ENCODE measurements at regions not wholly inside any gene's neighbourhood (a gene's known extent, or its start where the extent isn't known, plus 50 kb on each side); places are given as distances from the start of the nearest gene placed in this dataset.

GRCh38 chr2:55973673-55974072 is 50.1 kb upstream of the EFEMP1 start:
- TF ChIP-seq EP300 (IDR thresholded peaks at IDR 0.05; ENCODE audit: borderline replicate concordance) (no peak), ZBTB7A (IDR thresholded peaks at IDR 0.05; ENCODE audit: low read depth) (no peak), MAX (IDR thresholded peaks at IDR 0.05) (no peak), CEBPB (IDR thresholded peaks at IDR 0.05) (no peak), USF1 (IDR thresholded peaks at IDR 0.05) (no peak), TCF12 (IDR thresholded peaks at IDR 0.05; ENCODE audit: low read depth) (no peak), TEAD4 (IDR thresholded peaks at IDR 0.05) (no peak), EGR1 (IDR thresholded peaks at IDR 0.05) (no peak), TAF1 (IDR thresholded peaks at IDR 0.05; ENCODE audit: low read depth) (no peak), RAD21 (IDR thresholded peaks at IDR 0.05; ENCODE audit: low read depth) (no peak), NFIC (IDR thresholded peaks at IDR 0.05) (no peak), YY1 (IDR thresholded peaks at IDR 0.05; ENCODE audit: low read depth) (no peak)

GRCh38 chr2:55976681-55977080 is 53.1 kb upstream of the EFEMP1 start:
- no peak for TF ChIP-seq FOXM1 (IDR thresholded peaks at IDR 0.05; ENCODE audit: borderline replicate concordance, low read depth)
- no peak for TF ChIP-seq NFIC (IDR thresholded peaks at IDR 0.05)

GRCh38 chr2:55985406-55985805 is 61.8 kb upstream of the EFEMP1 start:
- TF ChIP-seq RAD21 (IDR thresholded peaks at IDR 0.05; ENCODE audit: low read depth), result no peak
- no peak for TF ChIP-seq MAX (IDR thresholded peaks at IDR 0.05)
- TF ChIP-seq TCF12 (IDR thresholded peaks at IDR 0.05; ENCODE audit: low read depth), result no peak
- no peak for TF ChIP-seq EP300 (IDR thresholded peaks at IDR 0.05; ENCODE audit: borderline replicate concordance)
- TF ChIP-seq CEBPB (IDR thresholded peaks at IDR 0.05), result no peak
- TF ChIP-seq ZBTB7A (IDR thresholded peaks at IDR 0.05; ENCODE audit: low read depth), result no peak
- no peak for TF ChIP-seq YY1 (IDR thresholded peaks at IDR 0.05; ENCODE audit: low read depth)
- no peak for TF ChIP-seq EGR1 (IDR thresholded peaks at IDR 0.05)
- no peak for TF ChIP-seq TAF1 (IDR thresholded peaks at IDR 0.05; ENCODE audit: low read depth)
- TF ChIP-seq TEAD4 (IDR thresholded peaks at IDR 0.05), result no peak
- no peak for TF ChIP-seq CREB1 (IDR thresholded peaks at IDR 0.05; ENCODE audit: low read depth)
- no peak for TF ChIP-seq USF1 (IDR thresholded peaks at IDR 0.05)
- TF ChIP-seq NFIC (IDR thresholded peaks at IDR 0.05), result no peak
- no peak for TF ChIP-seq FOXM1 (IDR thresholded peaks at IDR 0.05; ENCODE audit: borderline replicate concordance, low read depth)
- TF ChIP-seq REST (IDR thresholded peaks at IDR 0.05; ENCODE audit: low read depth), result no peak

GRCh38 chr2:55986001-55986400 is 62.4 kb upstream of the EFEMP1 start:
- no peak for TF ChIP-seq RAD21 (IDR thresholded peaks at IDR 0.05; ENCODE audit: low read depth)
- TF ChIP-seq MAX (IDR thresholded peaks at IDR 0.05), result no peak
- no peak for TF ChIP-seq TAF1 (IDR thresholded peaks at IDR 0.05; ENCODE audit: low read depth)
- no peak for TF ChIP-seq TEAD4 (IDR thresholded peaks at IDR 0.05)
- no peak for TF ChIP-seq NFIC (IDR thresholded peaks at IDR 0.05)
- TF ChIP-seq CREB1 (IDR thresholded peaks at IDR 0.05; ENCODE audit: low read depth), result no peak
- no peak for TF ChIP-seq EP300 (IDR thresholded peaks at IDR 0.05; ENCODE audit: borderline replicate concordance)
- no peak for TF ChIP-seq EGR1 (IDR thresholded peaks at IDR 0.05)
- no peak for TF ChIP-seq ZBTB7A (IDR thresholded peaks at IDR 0.05; ENCODE audit: low read depth)
- no peak for TF ChIP-seq FOXM1 (IDR thresholded peaks at IDR 0.05; ENCODE audit: borderline replicate concordance, low read depth)
- TF ChIP-seq TCF12 (IDR thresholded peaks at IDR 0.05; ENCODE audit: low read depth), result no peak
- no peak for TF ChIP-seq CEBPB (IDR thresholded peaks at IDR 0.05)
- TF ChIP-seq REST (IDR thresholded peaks at IDR 0.05; ENCODE audit: low read depth), result no peak
- no peak for TF ChIP-seq USF1 (IDR thresholded peaks at IDR 0.05)
- TF ChIP-seq YY1 (IDR thresholded peaks at IDR 0.05; ENCODE audit: low read depth), result no peak

GRCh38 chr2:55986700-55987440 is 63.3 kb upstream of the EFEMP1 start:
- no peak for TF ChIP-seq MAX (IDR thresholded peaks at IDR 0.05)
- no peak for TF ChIP-seq EP300 (IDR thresholded peaks at IDR 0.05; ENCODE audit: borderline replicate concordance)
- TF ChIP-seq USF1 (IDR thresholded peaks at IDR 0.05), result no peak
- TF ChIP-seq TAF1 (IDR thresholded peaks at IDR 0.05; ENCODE audit: low read depth), result no peak
- TF ChIP-seq EGR1 (IDR thresholded peaks at IDR 0.05), result no peak
- TF ChIP-seq ZBTB7A (IDR thresholded peaks at IDR 0.05; ENCODE audit: low read depth), result no peak
- no peak for TF ChIP-seq REST (IDR thresholded peaks at IDR 0.05; ENCODE audit: low read depth)
- TF ChIP-seq CEBPB (IDR thresholded peaks at IDR 0.05), result no peak
- no peak for TF ChIP-seq RAD21 (IDR thresholded peaks at IDR 0.05; ENCODE audit: low read depth)
- no peak for TF ChIP-seq FOXM1 (IDR thresholded peaks at IDR 0.05; ENCODE audit: borderline replicate concordance, low read depth)
- TF ChIP-seq NFIC (IDR thresholded peaks at IDR 0.05), result no peak
- no peak for TF ChIP-seq TEAD4 (IDR thresholded peaks at IDR 0.05)
- no peak for TF ChIP-seq CREB1 (IDR thresholded peaks at IDR 0.05; ENCODE audit: low read depth)
- TF ChIP-seq YY1 (IDR thresholded peaks at IDR 0.05; ENCODE audit: low read depth), result no peak
- TF ChIP-seq TCF12 (IDR thresholded peaks at IDR 0.05; ENCODE audit: low read depth), result no peak
